Panc1 (cell line): ENCODE measurements at regions not wholly inside any gene's neighbourhood (a gene's known extent, or its start where the extent isn't known, plus 50 kb on each side); places are given as distances from the start of the nearest gene placed in this dataset.

Source experiments
- ATAC-seq: fragments of 200-7000 bp; cut with Tn5 transposase; 2 replicates; pipeline ENCODE4 v1.9.1; 2020; ENCODE audit warnings: mild to moderate bottlenecking, moderate library complexity
- BruUV-seq: library from RNA; stranded (reverse); fragments of 400-500 nt; replicated peaks from 2 replicates; lab custom pipeline; 2021; lab: Mats Ljungman, UMichigan
- CTCF ChIA-PET: fragments of 300-600 bp; sonication (Branson Sonifier 250); formaldehyde crosslinking; loops from one replicate; lab custom pipeline; 2022; ENCODE audit warnings: antibody characterized with exemption; lab: Charles Lee
- POLR2A ChIA-PET: fragments of 300-600 bp; sonication (Branson Sonifier 250); formaldehyde crosslinking; loops from one replicate; lab custom pipeline; 2022; ENCODE audit warnings: antibody characterized with exemption; lab: Charles Lee
- DNase-seq: peaks from one replicate; pipeline ENCODE4 v3.0.0-alpha.2; 2010; ENCODE audit warnings: low read depth, low spot score
- H3K27ac ChIP-seq: 2 replicates; pipeline ENCODE4 v1.5.1; 2011; ENCODE audit warnings: mild to moderate bottlenecking, low read length, inconsistent platforms
- H3K27me3 ChIP-seq: fragments of 200-500 bp; sonication (Bioruptor generic); 2 replicates; pipeline ENCODE4 v1.6.0; 2014; ENCODE audit warnings: low read length, inconsistent platforms; ENCODE audit not compliant: control insufficient read depth, insufficient read depth
- H3K36me3 ChIP-seq: fragments of 200-500 bp; sonication (Bioruptor generic); 2 replicates; pipeline ENCODE4 v1.5.1; 2014; ENCODE audit warnings: inconsistent platforms, mild to moderate bottlenecking, low read length, moderate library complexity; ENCODE audit not compliant: control insufficient read depth, insufficient read depth
- H3K4me1 ChIP-seq: 2 replicates; pipeline ENCODE4 v1.5.1; 2011; ENCODE audit warnings: inconsistent platforms, mild to moderate bottlenecking, low read length, moderate library complexity; ENCODE audit not compliant: control insufficient read depth, insufficient read depth
- H3K4me3 ChIP-seq, 2 experiments: 2 replicates each; pipeline ENCODE4 v1.5.1; 2011 to 2012; ENCODE audit warnings: low read depth in 2 of 2, low read length in 2 of 2, mild to moderate bottlenecking in 2 of 2, inconsistent platforms in 1 of 2, moderate library complexity in 1 of 2
- H3K9me3 ChIP-seq: fragments of 200-500 bp; sonication (Bioruptor generic); 2 replicates; pipeline ENCODE4 v1.5.1; 2014; ENCODE audit warnings: low read depth, mild to moderate bottlenecking, inconsistent platforms, low read length, moderate library complexity; ENCODE audit not compliant: control insufficient read depth, insufficient read depth
- CTCF ChIP-seq: fragments of 450-650 bp; IDR thresholded peaks from 2 replicates; pipeline ENCODE4 v1.5.1; 2017; ENCODE audit warnings: mild to moderate bottlenecking
- POLR2AphosphoS5 ChIP-seq: IDR thresholded peaks from 2 replicates; pipeline ENCODE4 v1.6.1; 2012; ENCODE audit warnings: mild to moderate bottlenecking, low read depth, low read length, moderate library complexity
- REST ChIP-seq, 2 experiments: IDR thresholded peaks; 2 replicates each; pipeline ENCODE4 v1.6.1; 2011 to 2012; ENCODE audit warnings: low read depth in 2 of 2, control low read depth in 1 of 2, low read length in 1 of 2, mild to moderate bottlenecking in 1 of 2, moderate library complexity in 1 of 2; ENCODE audit not compliant: insufficient read depth in 1 of 2
- SIN3A ChIP-seq: IDR thresholded peaks from 2 replicates; pipeline ENCODE4 v1.6.1; 2012; ENCODE audit warnings: low read depth, mild to moderate bottlenecking, low read length, moderate library complexity, borderline replicate concordance; ENCODE audit not compliant: insufficient read depth
- TCF7L2 ChIP-seq: IDR thresholded peaks from 2 replicates; pipeline ENCODE4 v1.6.1; 2011; ENCODE audit warnings: mild to moderate bottlenecking, low read depth, low read length, inconsistent platforms
- in situ Hi-C: cut with HindIII; loops from 2 replicates; pipeline ENCODE4 v1.10.0; 2016; ENCODE audit warnings: low sequenced_read_pairs, low pct_unique_long_range_greater_than_20kb
- intact Hi-C: fragments of 100-400 bp; cut with micrococcal nuclease; formaldehyde crosslinking; loops from one replicate; pipeline ENCODE4 v1.10.0; 2022; ENCODE audit not compliant: unreplicated experiment

GRCh38 chr5:158569534-158569933 lies 530.2 kb downstream of the EBF1 start:
- Histone ChIP-seq H3K27me3 (no peaks in the 10 kb centered on the region), H3K4me3 (no peak overlapping the region), H3K9me3 (no peaks in the 10 kb centered on the region), H3K27ac (no peak overlapping the region), H3K36me3 (no peaks in the 10 kb centered on the region), H3K4me1 (no peaks in the 10 kb centered on the region)
- no TSS peak for BruUV-seq
- TF ChIP-seq REST (IDR thresholded peaks at IDR 0.05; ENCODE audit: insufficient read depth in 1 of 2, low read depth in 2 of 2, low read length in 1 of 2) (no peak), TCF7L2 (no peak), SIN3A (no peak), CTCF (no peak), POLR2AphosphoS5 (no peak)
- DNase-seq, result no peak
- ChIA-PET POLR2A (no interaction called here), CTCF (no interaction called here)
- intact Hi-C loops, result no loop called here
- ATAC-seq, result no peak
- in situ Hi-C loops, result no loop called here

- Histone ChIP-seq H3K27ac (no peak overlapping the region), H3K27me3 (no peaks in the 10 kb centered on the region), H3K4me1 (no peaks in the 10 kb centered on the region), H3K9me3 (no peaks in the 10 kb centered on the region), H3K4me3 (no peak overlapping the region), H3K36me3 (no peaks in the 10 kb centered on the region)
- no peak for TF ChIP-seq CTCF
- TF ChIP-seq POLR2AphosphoS5, result no peak
- no peak for TF ChIP-seq SIN3A
- no peak for TF ChIP-seq REST (IDR thresholded peaks at IDR 0.05; ENCODE audit: insufficient read depth in 1 of 2, low read depth in 2 of 2, low read length in 1 of 2)
- TF ChIP-seq TCF7L2, result no peak
- ATAC-seq, result no peak
- in situ Hi-C loops, result no loop called here
- CTCF ChIA-PET, result no interaction called here
- no TSS peak for BruUV-seq
- POLR2A ChIA-PET, result no interaction called here
- DNase-seq, result no peak
- intact Hi-C loops, result no loop called here
Measured at GRCh38 chr5:158565017-158565789, 534.5 kb downstream of the EBF1 start.
